Motor neuron (in vitro differentiated cells): ENCODE measurements at regions not wholly inside any gene's neighbourhood (a gene's known extent, or its start where the extent isn't known, plus 50 kb on each side); places are given as distances from the start of the nearest gene placed in this dataset.

ENCODE experiments used
- ATAC-seq, 8 experiments: fragments of 200-7000 bp; cut with Tn5 transposase; replicated peaks in 6 of 8; 2 replicates each; pipeline ENCODE4 v1.8.0; 2021; ENCODE audit warnings: mild to moderate bottlenecking in 8 of 8, moderate library complexity in 8 of 8
- H3K27ac ChIP-seq, 2 donors: fragments of 250-450 bp; sonication (Bioruptor Pico); 2 replicates each; pipeline ENCODE4 v1.9.0; 2021; ENCODE audit warnings: antibody characterized with exemption in 2 of 2, mild to moderate bottlenecking in 2 of 2, moderate library complexity in 1 of 2
- H3K4me1 ChIP-seq, 2 donors: fragments of 250-450 bp; sonication (Bioruptor Pico); replicated peaks in 1 of 2; 2 replicates each; pipeline ENCODE4 v1.6.1; 2021; ENCODE audit warnings: antibody characterized with exemption in 2 of 2, mild to moderate bottlenecking in 2 of 2, moderate library complexity in 1 of 2
- H3K4me3 ChIP-seq, 5 donors: fragments of 250-450 bp; sonication (Bioruptor Pico); 2 replicates each; pipeline ENCODE4 v1.9.0; 2021; ENCODE audit warnings: antibody characterized with exemption in 5 of 5, mild to moderate bottlenecking in 5 of 5, moderate library complexity in 4 of 5
- WGBS, 10 experiments: fragments of 450-650 bp; shearing (Covaris generic); methylation state at CpG; one replicate each; pipeline ENCODE4 v1.0.0; 2022; 5-methylcytosine and 5-hydroxymethylcytosine counted together
- in situ Hi-C, 9 experiments: fragments of 400-800 bp; cut with MboI; loops; one replicate each; pipeline ENCODE4 v1.15.0; 2021; ENCODE audit warnings: low sequenced_read_pairs in 9 of 9, low pct_unique_long_range_greater_than_20kb in 2 of 9; ENCODE audit not compliant: unreplicated experiment in 9 of 9

GRCh38 chr3:177916461-177916860, 619.8 kb upstream of the KCNMB2 start:
- Histone ChIP-seq H3K27ac (no peak overlapping the region), H3K4me1 (no peaks in the 10 kb centered on the region), H3K4me3 (no peak overlapping the region)
- in situ Hi-C loops, result no loop called here
- ATAC-seq, result no peak
- WGBS, 10 experiments, result 40 to 100% (median 89%) methylated on average over 1 of the region's 1 CpG; no CpG with 5 or more reads in 1 of the 10 experiments

- in situ Hi-C loops, result no loop called here
- ATAC-seq, result no peak
- H3K4me1 ChIP-seq, result no peaks in the 10 kb centered on the region
- no peak overlapping the region for H3K4me3 ChIP-seq
- H3K27ac ChIP-seq, result no peak overlapping the region
- 60 to 100% (median 100%) methylated on average over 1 to 4 of the region's 8 CpGs; no CpG with 5 or more reads in 6 of the 10 experiments for WGBS, 10 experiments
Observed at GRCh38 chr3:177917234-177917861, 618.9 kb upstream of the KCNMB2 start.

GRCh38 chr3:177921153-177921552, 615.1 kb upstream of the KCNMB2 start:
- ATAC-seq, result no peak
- 24 to 100% (median 86%) methylated on average over 1 to 3 of the region's 3 CpGs; no CpG with 5 or more reads in 2 of the 10 experiments for WGBS, 10 experiments
- in situ Hi-C loops, result no loop called here
- H3K4me1 ChIP-seq, result no peaks in the 10 kb centered on the region
- H3K27ac ChIP-seq, result no peak overlapping the region
- no peak overlapping the region for H3K4me3 ChIP-seq

GRCh38 chr3:177924261-177924660, 612.0 kb upstream of the KCNMB2 start:
- H3K4me1 ChIP-seq, result peaks cover 6 to 7% of the 10 kb centered on the region in 2 donors
- H3K27ac ChIP-seq, result no peak overlapping the region
- H3K4me3 ChIP-seq, result no peak overlapping the region
- 30 to 100% (median 92%) methylated on average over 1 to 2 of the region's 2 CpGs; no CpG with 5 or more reads in 1 of the 10 experiments for WGBS, 10 experiments
- ATAC-seq, result no peak
- in situ Hi-C loops, result no loop called here

GRCh38 chr3:177928172-177928873, 607.9 kb upstream of the KCNMB2 start:
- no peak overlapping the region for H3K27ac ChIP-seq
- peaks cover 12 to 15% of the 10 kb centered on the region in 2 donors for H3K4me1 ChIP-seq
- WGBS, 10 experiments, result 24 to 86% (median 71%) methylated on average over 3 to 6 of the region's 6 CpGs
- in situ Hi-C loops, result no loop called here
- peak; percentile 58 to 100 (median 86) for ATAC-seq
- no peak overlapping the region for H3K4me3 ChIP-seq

- 67 to 100% (median 93%) methylated on average over 1 to 2 of the region's 2 CpGs; no CpG with 5 or more reads in 1 of the 10 experiments for WGBS, 10 experiments
- in situ Hi-C loops, result no loop called here
- H3K4me3 ChIP-seq, result no peak overlapping the region
- no peak overlapping the region for H3K27ac ChIP-seq
- ATAC-seq, result no peak
- peaks cover 19 to 25% of the 10 kb centered on the region in 2 donors for H3K4me1 ChIP-seq
Observed at GRCh38 chr3:177929310-177929709, 606.9 kb upstream of the KCNMB2 start.

- no peak for ATAC-seq
- in situ Hi-C loops, result no loop called here
- H3K27ac ChIP-seq, result no peak overlapping the region
- H3K4me3 ChIP-seq, result no peak overlapping the region
- H3K4me1 ChIP-seq, result peaks cover 34 to 38% of the 10 kb centered on the region in 2 donors
- WGBS, 10 experiments, result 13 to 100% (median 90%) methylated on average over 1 to 2 of the region's 2 CpGs; no CpG with 5 or more reads in 1 of the 10 experiments
Observed at GRCh38 chr3:177930771-177931170, 605.5 kb upstream of the KCNMB2 start.

- ATAC-seq, result no peak
- Histone ChIP-seq H3K4me1 (peaks cover 34 to 43% of the 10 kb centered on the region in 2 donors), H3K27ac (no peak overlapping the region), H3K4me3 (no peak overlapping the region)
- 0 to 100% (median 80%) methylated on average over 1 to 2 of the region's 2 CpGs; no CpG with 5 or more reads in 1 of the 10 experiments for WGBS, 10 experiments
- in situ Hi-C loops, result no loop called here
Observed at GRCh38 chr3:177931346-177931745, 604.9 kb upstream of the KCNMB2 start.

GRCh38 chr3:177932346-177932745, 603.9 kb upstream of the KCNMB2 start:
- WGBS, 10 experiments, result 78 to 100% (median 100%) methylated on average over 1 of the region's 1 CpG; no CpG with 5 or more reads in 2 of the 10 experiments
- no peak for ATAC-seq
- in situ Hi-C loops, result no loop called here

GRCh38 chr3:177932750-177933660, 603.2 kb upstream of the KCNMB2 start:
- H3K27ac ChIP-seq, result no peak overlapping the region
- in situ Hi-C loops, result no loop called here

More at GRCh38 chr3:177932346-177932745, 603.9 kb upstream of the KCNMB2 start:
- Histone ChIP-seq H3K27ac (no peak overlapping the region), H3K4me1 (peaks cover 34 to 49% of the 10 kb centered on the region in 2 donors), H3K4me3 (no peak overlapping the region)

GRCh38 chr3:177934001-177934891, 602.0 kb upstream of the KCNMB2 start:
- 0 to 80% (median 40%) methylated on average over 1 to 7 of the region's 10 CpGs; no CpG with 5 or more reads in 1 of the 10 experiments for WGBS, 10 experiments
- Histone ChIP-seq H3K27ac (peak overlapping the region; percentile 3 to 35), H3K4me1 (peaks cover 28 to 42% of the 10 kb centered on the region in 2 donors), H3K4me3 (peak overlapping the region in 1 of 5 donors; percentile 1)
- in situ Hi-C loops, result no loop called here
- peak; percentile 71 to 92 (median 86) for ATAC-seq

More at GRCh38 chr3:177932750-177933660, 603.2 kb upstream of the KCNMB2 start:
- Histone ChIP-seq H3K4me1 (peaks cover 34 to 48% of the 10 kb centered on the region in 2 donors), H3K4me3 (peak overlapping the region in 1 of 5 donors; percentile 6)
- ATAC-seq, result no peak
- WGBS, 10 experiments, result 10 to 100% (median 82%) methylated on average over 1 to 5 of the region's 5 CpGs

GRCh38 chr3:177935047-177935446, 601.2 kb upstream of the KCNMB2 start:
- in situ Hi-C loops, result no loop called here
- WGBS, 10 experiments, result 20 to 88% (median 50%) methylated on average over 1 to 6 of the region's 6 CpGs; no CpG with 5 or more reads in 1 of the 10 experiments
- peak in 5 of 8 experiments; percentile 58 to 77 (median 70) for ATAC-seq
- H3K27ac ChIP-seq, result peak overlapping the region; percentile 3 to 6
- peaks cover 28 to 42% of the 10 kb centered on the region in 2 donors for H3K4me1 ChIP-seq
- no peak overlapping the region for H3K4me3 ChIP-seq
